Erythroblast (primary cell): ENCODE measurements at regions not wholly inside any gene's neighbourhood (a gene's known extent, or its start where the extent isn't known, plus 50 kb on each side); places are given as distances from the start of the nearest gene placed in this dataset.

Experiments
- GATA1 ChIP-seq: IDR thresholded peaks from 2 replicates; pipeline ENCODE4 v1.6.1; 2011; ENCODE audit warnings: low read depth, mild to moderate bottlenecking, control low read depth, low read length, moderate library complexity
- POLR2A ChIP-seq: IDR thresholded peaks from 2 replicates; pipeline ENCODE4 v1.6.1; 2011; ENCODE audit warnings: mild to moderate bottlenecking, low read length

DNA sequence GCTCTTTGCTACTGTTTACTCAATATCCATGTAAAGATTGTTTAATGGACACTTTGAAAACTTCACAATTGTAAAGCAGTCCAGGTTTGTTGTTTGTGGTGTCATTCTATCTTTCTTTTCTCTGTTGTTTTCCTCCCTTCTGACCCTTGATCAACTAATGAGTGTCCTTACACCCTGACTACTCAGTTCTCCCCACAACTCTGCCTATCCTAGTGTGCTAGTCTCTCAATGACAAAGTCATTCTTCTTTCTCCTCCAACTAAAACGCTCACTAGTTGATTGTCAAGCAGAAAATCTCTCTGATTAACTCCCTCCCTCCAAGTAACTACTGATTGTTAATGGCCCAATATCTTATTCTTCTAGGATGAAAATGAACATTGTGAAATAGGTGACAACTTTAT lies 148.5 kb upstream of the FBXO33 start:
- no peak for TF ChIP-seq POLR2A
- no peak for TF ChIP-seq GATA1
